A673 (cell line): ENCODE measurements at regions not wholly inside any gene's neighbourhood (a gene's known extent, or its start where the extent isn't known, plus 50 kb on each side); places are given as distances from the start of the nearest gene placed in this dataset.

Experiments
- BruUV-seq: library from RNA; stranded (reverse); fragments of 400-500 nt; replicated peaks from 2 replicates; lab custom pipeline; 2021; lab: Mats Ljungman, UMichigan
- CTCF ChIA-PET: fragments of 300-600 bp; sonication (Branson Sonifier 250); formaldehyde crosslinking; loops from one replicate; lab custom pipeline; 2022; ENCODE audit warnings: antibody characterized with exemption; lab: Charles Lee
- POLR2A ChIA-PET: fragments of 300-600 bp; sonication (Branson Sonifier 250); formaldehyde crosslinking; loops from one replicate; lab custom pipeline; 2022; ENCODE audit warnings: antibody characterized with exemption; ENCODE audit not compliant: low non-redundant PET; lab: Charles Lee
- DNase-seq: peaks from one replicate; pipeline ENCODE4 v3.0.0-alpha.2; 2015; ENCODE audit warnings: low spot score
- H3K27ac ChIP-seq: fragments of 200-600 bp; sonication (generic); 2 replicates; pipeline ENCODE4 v1.5.1; 2016; ENCODE audit warnings: mixed run types, low read depth, mild to moderate bottlenecking, mixed read lengths, antibody characterized with exemption, low read length; ENCODE audit not compliant: poor library complexity, severe bottlenecking
- H3K27me3 ChIP-seq: fragments of 200-600 bp; sonication (generic); replicated peaks from 2 replicates; pipeline ENCODE4 v1.6.1; 2017; ENCODE audit warnings: mixed run types, low read depth, mild to moderate bottlenecking, mixed read lengths, antibody characterized with exemption, low read length; ENCODE audit not compliant: insufficient read depth, poor library complexity
- H3K36me3 ChIP-seq: fragments of 200-600 bp; sonication (generic); 2 replicates; pipeline ENCODE4 v1.6.1; 2016; ENCODE audit warnings: mixed run types, mild to moderate bottlenecking, mixed read lengths, antibody characterized with exemption, low read length; ENCODE audit not compliant: insufficient read depth, poor library complexity, severe bottlenecking
- H3K4me1 ChIP-seq: fragments of 200-600 bp; sonication (generic); 2 replicates; pipeline ENCODE4 v1.6.1; 2017; ENCODE audit warnings: mixed run types, mild to moderate bottlenecking, mixed read lengths, antibody characterized with exemption, low read length; ENCODE audit not compliant: insufficient read depth, poor library complexity, severe bottlenecking
- H3K4me3 ChIP-seq: fragments of 200-600 bp; sonication (generic); 2 replicates; pipeline ENCODE4 v1.5.1; 2016; ENCODE audit warnings: low read depth, mixed run types, mild to moderate bottlenecking, mixed read lengths, low read length; ENCODE audit not compliant: poor library complexity, severe bottlenecking
- H3K9me3 ChIP-seq: fragments of 200-600 bp; sonication (generic); 2 replicates; pipeline ENCODE4 v1.6.1; 2016; ENCODE audit warnings: mixed run types, low read depth, mild to moderate bottlenecking, mixed read lengths, antibody characterized with exemption, low read length; ENCODE audit not compliant: poor library complexity, severe bottlenecking
- CTCF ChIP-seq: fragments of 300-800, 200-600 bp; sonication (generic); conservative IDR thresholded peaks from 2 replicates; pipeline ENCODE4 v1.5.1; 2017; ENCODE audit warnings: low read depth, mild to moderate bottlenecking, antibody characterized with exemption, low read length, moderate library complexity, mixed read lengths
- EZH2 ChIP-seq: fragments of 200-600 bp; sonication (generic); IDR thresholded peaks from 2 replicates; pipeline ENCODE4 v1.6.1; 2017; ENCODE audit warnings: borderline replicate concordance, low read depth, mild to moderate bottlenecking, mixed read lengths, antibody characterized with exemption, low read length; ENCODE audit not compliant: poor library complexity, severe bottlenecking
- intact Hi-C: fragments of 100-400 bp; cut with micrococcal nuclease; formaldehyde crosslinking; loops from one replicate; pipeline ENCODE4 v1.10.0; 2022; ENCODE audit not compliant: unreplicated experiment

DNA sequence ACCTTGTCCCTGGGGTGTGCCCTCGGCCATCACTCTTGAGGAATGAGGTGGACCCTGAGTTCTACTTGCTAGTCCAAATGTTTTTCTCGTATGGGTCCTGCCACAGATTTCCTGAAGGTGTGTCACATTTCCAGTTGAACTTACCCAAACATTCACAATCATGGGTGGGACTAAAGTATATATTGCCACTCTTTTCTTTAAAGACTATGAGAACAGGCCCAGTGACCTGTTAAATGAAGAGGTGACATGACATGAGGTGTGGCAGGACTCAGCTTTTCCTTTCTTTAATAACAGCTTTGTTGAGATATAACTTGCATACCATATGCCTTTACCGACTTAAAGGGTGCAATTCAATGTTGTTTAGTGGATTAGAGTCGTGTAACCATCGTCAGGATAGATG, 177.2 kb upstream of the EXOC2 start:
- ChIA-PET CTCF (no interaction called here), POLR2A (no interaction called here)
- Histone ChIP-seq H3K27me3 (peaks cover 13% of the 10 kb centered on the region), H3K4me3 (no peak overlapping the region), H3K36me3 (no peaks in the 10 kb centered on the region), H3K9me3 (no peaks in the 10 kb centered on the region), H3K4me1 (no peaks in the 10 kb centered on the region), H3K27ac (no peak overlapping the region)
- intact Hi-C loops = no loop called here
- TF ChIP-seq EZH2 = no peak
- TF ChIP-seq CTCF = no peak
- no peak for DNase-seq
- no TSS peak for BruUV-seq

GRCh38 chr6:868201-868600, 175.3 kb upstream of the EXOC2 start:
- POLR2A ChIA-PET = no interaction called here
- no peak overlapping the region for H3K27ac ChIP-seq

GRCh38 chr6:867378-867777, 174.4 kb upstream of the EXOC2 start:
- no peak for DNase-seq
- ChIA-PET CTCF (no interaction called here), POLR2A (no interaction called here)
- no TSS peak for BruUV-seq
- no peak overlapping the region for H3K4me3 ChIP-seq
- H3K27me3 ChIP-seq = peaks cover 20% of the 10 kb centered on the region
- H3K27ac ChIP-seq = no peak overlapping the region
- H3K36me3 ChIP-seq = no peaks in the 10 kb centered on the region
- no peak for TF ChIP-seq EZH2
- no peak for TF ChIP-seq CTCF
- H3K9me3 ChIP-seq = no peaks in the 10 kb centered on the region
- H3K4me1 ChIP-seq = no peaks in the 10 kb centered on the region
- intact Hi-C loops = no loop called here

More at GRCh38 chr6:868201-868600, 175.3 kb upstream of the EXOC2 start:
- peaks cover 17% of the 10 kb centered on the region for H3K27me3 ChIP-seq
- H3K36me3 ChIP-seq = no peaks in the 10 kb centered on the region
- CTCF ChIA-PET = no interaction called here
- no peaks in the 10 kb centered on the region for H3K4me1 ChIP-seq
- TF ChIP-seq CTCF (no peak), EZH2 (no peak)
- H3K4me3 ChIP-seq = no peak overlapping the region
- intact Hi-C loops = no loop called here
- DNase-seq = no peak
- BruUV-seq = no TSS peak
- no peaks in the 10 kb centered on the region for H3K9me3 ChIP-seq
